NCI-H510A treated with DMSO at 0.1 percent for 48 hours (cell line): ENCODE measurements at regions not wholly inside any gene's neighbourhood (a gene's known extent, or its start where the extent isn't known, plus 50 kb on each side); places are given as distances from the start of the nearest gene placed in this dataset.

ENCODE experiments used
- DNase-seq: peaks from one replicate; lab custom pipeline; 2025; lab: John Stamatoyannopoulos, UW

GRCh38 chr18:27826101-27826500 lies 350.8 kb downstream of the CDH2 start:
- no peak for DNase-seq

- DNase-seq = no peak
Measured at GRCh38 chr18:27825689-27826088, 351.2 kb downstream of the CDH2 start.

GRCh38 chr18:27824841-27825681 lies 351.9 kb downstream of the CDH2 start:
- no peak for DNase-seq

GRCh38 chr18:27824275-27824674 lies 352.7 kb downstream of the CDH2 start:
- no peak for DNase-seq

DNA sequence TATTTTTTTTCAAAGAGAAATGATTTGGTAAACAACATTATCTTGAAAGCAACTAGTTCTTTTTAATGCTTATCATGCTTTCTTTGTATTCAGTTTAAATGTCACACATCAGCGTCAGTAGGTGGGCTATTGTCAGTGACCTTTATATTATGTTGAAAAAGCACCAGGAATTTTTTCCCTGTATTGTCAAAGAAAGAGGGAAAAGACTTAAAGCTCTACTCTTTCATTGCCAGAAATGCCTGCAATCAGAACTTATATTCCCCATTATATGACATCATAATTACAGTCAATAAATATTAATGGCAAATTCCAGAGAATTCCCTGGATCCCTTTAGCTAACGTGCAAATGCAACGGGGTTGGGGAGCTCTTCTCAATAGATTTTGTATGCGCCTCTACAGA lies 353.9 kb downstream of the CDH2 start:
- DNase-seq = no peak

GRCh38 chr18:27808683-27809082 lies 368.2 kb downstream of the CDH2 start:
- no peak for DNase-seq

DNA sequence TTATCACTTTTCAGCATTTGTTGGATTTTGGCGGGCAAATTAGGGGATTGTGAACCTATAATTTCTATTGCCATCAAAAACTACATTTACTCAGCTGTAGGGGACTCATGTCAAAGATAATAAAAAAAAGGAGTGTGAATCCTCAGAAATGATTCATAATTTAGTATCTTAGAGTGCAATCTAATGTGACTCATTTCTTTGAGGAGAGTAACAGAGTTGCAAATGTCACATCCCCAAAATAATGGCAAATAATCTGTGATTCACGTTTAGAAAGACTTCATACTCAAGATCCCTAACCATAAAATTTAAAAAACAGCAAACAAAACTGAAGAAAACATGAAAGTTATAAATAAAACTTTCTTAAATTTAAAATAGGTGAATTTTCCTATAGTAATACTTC lies 373.0 kb downstream of the CDH2 start:
- DNase-seq = no peak

DNA sequence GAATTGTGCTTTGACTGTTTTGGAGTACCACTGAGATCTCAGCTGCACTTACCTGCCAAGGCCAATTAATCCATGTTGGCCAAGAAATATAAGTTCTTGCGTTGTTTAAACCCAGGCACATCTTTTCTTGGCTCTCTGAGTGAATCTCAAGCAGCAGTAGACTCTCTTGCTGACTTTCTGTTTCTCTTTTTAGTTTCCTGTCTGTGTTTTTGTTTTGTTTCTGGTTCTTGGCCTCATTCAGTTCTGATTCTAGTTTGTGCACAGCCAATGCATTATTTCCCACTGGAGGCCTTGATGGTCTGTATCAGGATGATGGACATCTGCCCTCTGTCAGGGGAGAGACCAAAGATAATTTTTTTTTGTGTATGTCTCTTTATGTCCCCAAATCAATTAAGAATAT lies 379.4 kb downstream of the CDH2 start:
- no peak for DNase-seq

- DNase-seq = no peak
Measured at GRCh38 chr18:27794181-27794926, 382.6 kb downstream of the CDH2 start.

DNA sequence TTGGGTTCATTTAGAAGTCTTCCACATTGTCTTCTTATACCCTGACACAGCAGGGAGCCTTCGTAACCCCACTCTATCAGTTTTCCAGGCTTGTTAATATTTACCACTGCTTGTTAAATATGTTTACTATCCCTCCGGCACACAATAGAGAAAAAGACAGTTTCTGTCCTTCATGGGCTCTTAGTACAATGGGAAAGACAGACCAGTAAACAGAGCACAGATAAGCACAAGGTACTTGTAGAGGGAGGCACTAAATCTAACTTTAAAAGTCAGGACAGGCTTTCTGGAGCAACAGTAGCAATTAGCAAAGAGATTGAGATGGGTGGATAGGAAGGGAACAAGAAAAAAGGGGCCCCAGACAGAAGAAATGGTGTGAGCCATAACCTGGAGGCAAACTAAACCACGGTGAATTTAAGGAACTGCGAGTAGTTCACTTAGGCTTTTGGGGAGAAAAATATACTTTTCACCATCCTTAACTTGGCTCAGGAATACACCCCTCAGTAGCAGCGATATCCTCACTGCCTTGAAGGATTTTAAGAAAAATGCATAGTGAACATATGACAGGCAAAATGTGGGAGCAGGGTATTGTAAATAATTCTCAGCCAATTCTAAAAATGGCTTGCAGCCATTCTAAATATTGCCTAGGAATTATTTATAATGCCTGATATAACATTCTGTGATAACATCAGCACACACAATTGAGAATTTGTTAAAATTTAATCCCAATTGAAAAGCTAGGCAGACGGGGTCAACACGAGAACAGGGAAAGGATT lies 383.7 kb downstream of the CDH2 start:
- DNase-seq = peak; percentile 83

- DNase-seq = peak; percentile 96
Measured at GRCh38 chr18:27789406-27789805, 387.5 kb downstream of the CDH2 start.

GRCh38 chr18:27787547-27787946 lies 389.4 kb downstream of the CDH2 start:
- peak; percentile 50 for DNase-seq

GRCh38 chr18:27785815-27786471 lies 391.0 kb downstream of the CDH2 start:
- DNase-seq = peak; percentile 99

DNA sequence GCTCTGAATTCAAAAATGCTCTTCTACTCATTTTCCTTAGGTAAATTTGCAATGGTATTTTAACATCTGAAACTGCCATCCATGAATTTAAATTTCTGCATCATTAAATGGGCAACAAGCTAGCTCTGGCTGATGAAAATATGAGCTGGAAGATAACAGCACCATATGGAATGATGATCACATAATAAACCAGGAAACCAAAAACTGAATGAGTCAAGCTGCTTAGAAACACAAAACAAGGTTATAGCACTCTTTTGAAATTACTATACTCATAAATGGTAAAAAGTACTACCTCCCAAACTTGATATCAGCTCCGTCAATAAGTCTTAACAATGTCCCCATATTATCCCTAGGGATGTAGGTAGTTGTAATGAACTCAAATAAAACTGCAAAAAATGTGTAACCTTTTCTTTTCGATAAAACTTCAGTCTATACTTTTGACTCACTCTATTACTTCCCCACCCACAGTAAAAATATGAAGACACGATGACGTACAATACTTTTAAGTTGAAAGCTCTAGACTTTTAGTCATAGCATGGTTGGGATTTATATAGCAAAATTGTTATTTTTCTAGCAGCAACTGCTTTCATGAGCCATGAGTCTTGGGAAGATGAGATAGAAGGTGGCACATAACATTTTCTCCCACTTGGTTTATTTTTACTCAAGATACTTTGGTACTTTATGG lies 396.7 kb downstream of the CDH2 start:
- DNase-seq = no peak

DNA sequence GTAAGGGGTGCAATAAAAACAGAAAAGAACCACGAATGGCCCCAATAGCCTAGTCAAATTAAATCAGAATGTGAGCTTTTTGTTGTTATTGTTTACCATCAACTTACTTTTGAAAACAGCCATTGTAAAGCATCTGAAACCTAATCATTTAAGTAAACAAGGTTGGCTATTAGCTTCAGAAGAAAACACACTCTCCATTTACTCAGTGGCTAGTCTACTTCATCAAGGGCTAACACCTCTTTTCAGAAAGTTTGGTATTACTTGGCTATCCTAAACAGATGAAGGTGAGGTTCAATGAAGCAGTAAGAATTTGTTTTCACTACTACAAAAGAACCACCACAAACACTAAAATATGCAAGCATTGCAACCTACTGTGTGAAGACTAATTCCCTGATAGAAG lies 398.0 kb downstream of the CDH2 start:
- DNase-seq = no peak

- DNase-seq = peak; percentile 82
Measured at GRCh38 chr18:27778441-27778840, 398.5 kb downstream of the CDH2 start.

DNA sequence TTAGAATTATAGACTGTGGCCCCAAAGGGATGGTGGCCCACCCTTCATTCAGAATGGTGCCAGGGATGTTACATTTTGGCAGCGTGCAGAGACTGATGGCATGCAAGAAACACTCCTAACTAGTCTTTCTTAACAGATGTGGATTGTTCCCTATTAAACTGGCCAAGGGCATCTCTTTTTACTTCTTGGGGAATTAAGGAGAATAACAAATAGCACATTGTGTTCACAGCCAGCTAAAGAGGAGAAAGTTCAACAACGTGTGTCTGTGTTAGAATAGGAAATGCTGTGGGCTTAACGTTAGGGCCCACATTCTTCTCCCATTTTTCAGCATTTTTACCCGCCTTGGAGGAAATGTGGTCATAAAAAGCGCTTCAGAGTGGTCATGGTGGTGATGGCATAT lies 404.8 kb downstream of the CDH2 start:
- no peak for DNase-seq

DNA sequence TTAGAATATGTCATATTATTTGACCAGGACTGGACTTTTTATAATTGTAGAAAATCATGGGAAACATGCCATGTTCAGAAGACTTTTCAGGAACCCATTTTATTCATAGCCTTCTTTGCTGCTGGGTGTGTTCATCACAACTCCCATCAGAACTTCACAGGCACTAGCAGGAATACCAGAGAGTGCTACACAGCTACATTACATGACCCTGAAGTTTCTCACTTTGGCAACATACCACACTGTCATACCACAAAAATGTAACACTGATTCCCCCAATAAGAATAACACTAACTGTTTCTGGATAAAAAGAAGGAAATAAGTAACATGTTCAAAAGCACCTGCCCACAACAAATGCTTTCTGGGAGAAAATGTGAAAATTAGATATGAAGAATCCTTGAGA lies 405.4 kb downstream of the CDH2 start:
- DNase-seq = no peak

DNA sequence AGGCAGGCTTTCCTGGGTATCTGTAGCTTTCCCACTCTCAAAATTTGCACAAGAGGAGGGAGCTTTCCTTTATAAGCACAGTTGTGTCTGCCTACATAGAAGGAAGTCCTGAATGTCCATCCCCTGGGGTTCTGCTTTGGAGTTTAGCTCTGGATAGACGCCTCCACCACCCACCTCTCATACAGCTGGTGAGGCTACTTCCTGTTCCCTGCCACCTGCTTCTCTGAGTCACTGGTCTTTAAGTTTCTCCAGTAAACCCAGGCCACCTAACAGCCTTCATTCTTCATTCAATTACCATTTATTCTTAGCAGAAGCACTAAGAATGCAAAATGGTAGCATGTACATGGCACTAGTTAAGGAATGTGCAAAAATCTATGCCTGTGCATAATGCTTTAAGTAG lies 407.8 kb downstream of the CDH2 start:
- DNase-seq = peak; percentile 60

DNA sequence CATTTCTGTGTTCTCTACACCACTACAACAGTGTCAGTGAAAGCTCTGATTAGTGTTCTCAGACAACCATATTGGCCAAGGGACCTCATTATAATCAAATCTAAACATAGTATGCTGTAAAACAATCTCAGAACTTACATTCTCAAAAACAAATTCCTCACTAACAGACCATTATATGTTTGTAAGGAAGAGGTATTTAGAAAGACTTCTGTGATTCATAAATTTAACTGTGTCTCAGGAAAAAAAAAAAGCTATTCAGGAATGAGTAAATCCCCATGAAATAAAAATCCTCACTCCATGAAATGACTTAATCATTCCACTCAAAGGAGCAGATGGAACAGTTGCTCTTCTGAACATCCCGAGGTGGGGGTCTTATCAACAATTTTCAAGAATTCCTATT lies 413.0 kb downstream of the CDH2 start:
- DNase-seq = no peak

- no peak for DNase-seq
Measured at GRCh38 chr18:27763341-27763740, 413.6 kb downstream of the CDH2 start.

- DNase-seq = no peak
Measured at GRCh38 chr18:27762054-27762453, 414.9 kb downstream of the CDH2 start.
